HFF-Myc (cell line): ENCODE measurements at regions not wholly inside any gene's neighbourhood (a gene's known extent, or its start where the extent isn't known, plus 50 kb on each side); places are given as distances from the start of the nearest gene placed in this dataset.

ENCODE experiments used
- DNase-seq: peaks from one replicate; pipeline ENCODE4 v3.0.0-alpha.2; 2011; ENCODE audit warnings: low read depth; ENCODE audit errors: extremely low read depth
- H3K4me3 ChIP-seq: replicated peaks from 2 replicates; pipeline ENCODE4 v1.5.1; 2011; ENCODE audit warnings: low read depth, mild to moderate bottlenecking, control low read depth, low read length
- TF ChIP-seq, protein P1 (sequence below): IDR thresholded peaks from 2 replicates; pipeline ENCODE4 v1.5.1; 2012; ENCODE audit warnings: mild to moderate bottlenecking, low read depth, low read length, control low read depth; ENCODE audit errors: missing control alignments

DNA sequence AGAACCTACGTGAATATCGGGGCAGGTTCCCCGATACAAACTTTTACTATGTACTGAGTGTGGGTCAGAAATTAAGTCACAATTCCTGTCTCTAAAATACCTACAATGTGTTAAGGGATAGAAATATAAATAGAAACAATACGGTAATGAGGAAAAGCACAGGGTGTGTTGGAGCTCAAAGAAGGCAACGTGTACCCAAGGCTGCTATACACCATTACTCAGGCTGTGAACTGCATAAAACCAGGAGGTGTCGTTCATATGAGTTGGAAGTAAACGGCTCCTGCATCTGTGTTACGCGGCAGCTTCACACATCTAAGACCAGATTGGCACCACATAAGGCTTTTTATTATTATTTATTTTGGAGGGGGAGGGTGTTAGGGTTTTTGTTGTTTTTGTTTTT is 50.1 kb upstream of the TRPM3 start:
- no peak overlapping the region for H3K4me3 ChIP-seq
- TF ChIP-seq, protein P1, sequence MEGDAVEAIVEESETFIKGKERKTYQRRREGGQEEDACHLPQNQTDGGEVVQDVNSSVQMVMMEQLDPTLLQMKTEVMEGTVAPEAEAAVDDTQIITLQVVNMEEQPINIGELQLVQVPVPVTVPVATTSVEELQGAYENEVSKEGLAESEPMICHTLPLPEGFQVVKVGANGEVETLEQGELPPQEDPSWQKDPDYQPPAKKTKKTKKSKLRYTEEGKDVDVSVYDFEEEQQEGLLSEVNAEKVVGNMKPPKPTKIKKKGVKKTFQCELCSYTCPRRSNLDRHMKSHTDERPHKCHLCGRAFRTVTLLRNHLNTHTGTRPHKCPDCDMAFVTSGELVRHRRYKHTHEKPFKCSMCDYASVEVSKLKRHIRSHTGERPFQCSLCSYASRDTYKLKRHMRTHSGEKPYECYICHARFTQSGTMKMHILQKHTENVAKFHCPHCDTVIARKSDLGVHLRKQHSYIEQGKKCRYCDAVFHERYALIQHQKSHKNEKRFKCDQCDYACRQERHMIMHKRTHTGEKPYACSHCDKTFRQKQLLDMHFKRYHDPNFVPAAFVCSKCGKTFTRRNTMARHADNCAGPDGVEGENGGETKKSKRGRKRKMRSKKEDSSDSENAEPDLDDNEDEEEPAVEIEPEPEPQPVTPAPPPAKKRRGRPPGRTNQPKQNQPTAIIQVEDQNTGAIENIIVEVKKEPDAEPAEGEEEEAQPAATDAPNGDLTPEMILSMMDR, result no peak
- DNase-seq, result no peak
